Inflammatory macrophage treated with lipopolysaccharide for 4 hours (primary cell): ENCODE measurements at regions not wholly inside any gene's neighbourhood (a gene's known extent, or its start where the extent isn't known, plus 50 kb on each side); places are given as distances from the start of the nearest gene placed in this dataset.

ENCODE experiments used
- DNase-seq: peaks from one replicate; pipeline ENCODE4 v3.0.0-alpha.2; 2020

DNA sequence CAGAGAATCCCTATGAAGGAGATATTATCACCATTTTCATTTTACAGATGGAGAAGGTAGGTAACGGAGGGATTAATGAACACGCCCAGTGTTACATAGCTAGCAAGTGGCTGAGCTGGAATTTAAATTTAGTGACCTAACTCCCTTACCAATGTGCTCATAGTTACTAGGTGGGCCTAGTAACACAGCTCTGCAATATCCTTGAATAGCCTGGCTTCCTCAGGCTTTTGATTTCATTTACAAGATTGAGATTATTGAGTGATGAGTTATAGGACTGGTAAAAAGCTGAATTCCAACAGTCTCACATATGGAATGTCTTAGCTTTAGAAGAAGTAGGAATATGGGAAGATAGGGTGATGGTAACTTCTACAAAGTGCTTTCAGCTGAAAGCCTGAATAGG lies 336.3 kb upstream of the KIF2A start:
- DNase-seq: no peak

- DNase-seq: no peak
Measured at GRCh38 chr5:61970218-61970617, 335.8 kb upstream of the KIF2A start.

DNA sequence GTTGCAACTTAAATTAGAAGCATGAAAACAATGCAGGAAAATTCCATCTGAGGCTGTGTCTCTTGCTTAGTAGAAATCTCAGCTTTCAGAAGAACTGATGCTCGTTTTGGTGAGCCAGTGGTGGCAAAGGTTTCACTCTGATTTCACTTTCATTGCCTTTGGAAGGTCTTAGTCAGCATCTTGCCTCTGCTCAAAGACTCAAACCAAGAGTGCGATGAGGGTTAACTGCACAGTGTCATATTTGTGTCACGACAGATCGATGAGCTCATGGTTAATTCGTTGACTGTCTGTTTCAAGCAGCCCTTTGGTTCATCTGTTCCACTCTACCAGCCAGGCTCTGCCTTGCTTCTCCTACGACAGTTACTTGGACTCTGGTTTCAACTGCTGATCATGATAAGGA lies 331.3 kb upstream of the KIF2A start:
- DNase-seq: no peak

DNA sequence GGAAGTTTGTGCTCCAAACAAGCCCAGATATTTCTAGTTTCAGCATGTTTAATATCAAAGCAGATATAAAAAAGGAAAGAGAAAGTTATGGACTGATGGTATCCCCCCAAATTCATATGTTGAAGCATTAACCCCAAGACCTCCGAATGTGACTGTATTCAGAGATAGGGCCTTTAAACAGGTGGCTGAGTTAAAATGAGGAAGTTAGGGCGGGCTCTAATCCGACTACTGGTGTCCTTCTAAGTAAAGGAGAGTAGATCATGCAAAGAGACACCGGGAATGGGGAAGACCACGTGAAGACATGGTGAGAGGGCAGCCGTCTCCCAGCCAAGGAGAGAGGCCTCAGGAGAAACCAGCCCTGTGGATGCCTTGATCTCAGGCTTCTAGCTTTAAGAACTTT lies 324.1 kb upstream of the KIF2A start:
- no peak for DNase-seq

GRCh38 chr5:61991430-61991829 lies 314.6 kb upstream of the KIF2A start:
- DNase-seq: no peak

DNA sequence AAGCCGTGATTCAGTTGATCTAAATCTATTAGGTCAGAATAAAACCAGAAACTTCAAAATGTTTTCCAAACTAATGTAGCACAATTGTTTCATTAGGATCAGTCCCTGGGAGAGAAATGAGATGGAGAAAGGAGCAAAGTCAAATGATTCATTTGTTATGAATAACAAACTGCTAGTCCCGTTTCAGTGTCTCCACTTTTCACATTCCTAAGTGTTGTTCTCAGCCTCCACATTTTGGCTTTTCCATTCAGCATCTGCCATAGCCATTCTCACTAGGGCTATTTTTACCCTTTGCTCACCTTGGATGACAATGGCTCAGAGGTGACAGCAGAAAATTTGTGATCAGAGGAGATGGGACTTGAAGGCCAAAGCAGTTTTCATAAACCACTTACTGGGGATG lies 314.1 kb upstream of the KIF2A start:
- DNase-seq: no peak

DNA sequence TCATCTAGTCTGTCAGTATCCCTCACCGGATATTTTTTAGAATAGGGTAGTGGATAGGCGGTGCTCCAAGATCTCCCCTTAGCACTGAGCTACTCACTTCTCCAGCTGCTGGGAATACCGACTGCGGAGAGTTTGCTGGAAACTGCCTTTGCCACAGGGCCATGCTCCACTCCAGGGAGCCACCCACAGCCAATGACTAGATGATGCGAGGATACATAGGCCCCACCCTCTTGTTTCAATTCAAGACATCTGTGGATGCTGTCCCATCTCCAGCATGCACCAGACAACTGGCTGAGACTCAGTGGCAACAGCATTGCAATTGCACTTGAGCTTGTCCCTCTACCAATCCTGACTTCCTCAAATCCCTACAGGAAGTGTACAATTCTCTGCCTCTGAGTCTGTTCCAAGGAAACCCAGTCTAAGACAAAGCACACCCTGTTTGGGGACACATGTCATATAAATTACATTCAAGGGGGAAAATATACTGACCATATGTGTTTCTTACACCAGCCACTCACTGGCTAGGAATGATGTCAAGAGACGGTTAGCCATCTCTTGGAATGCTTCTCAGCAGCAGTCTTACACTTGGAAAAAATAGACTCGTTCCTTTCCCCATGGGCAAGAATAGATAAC lies 312.6 kb upstream of the KIF2A start:
- no peak for DNase-seq

GRCh38 chr5:61994171-61994570 lies 311.8 kb upstream of the KIF2A start:
- no peak for DNase-seq

- DNase-seq: no peak
Measured at GRCh38 chr5:61995486-61995885, 310.5 kb upstream of the KIF2A start.

DNA sequence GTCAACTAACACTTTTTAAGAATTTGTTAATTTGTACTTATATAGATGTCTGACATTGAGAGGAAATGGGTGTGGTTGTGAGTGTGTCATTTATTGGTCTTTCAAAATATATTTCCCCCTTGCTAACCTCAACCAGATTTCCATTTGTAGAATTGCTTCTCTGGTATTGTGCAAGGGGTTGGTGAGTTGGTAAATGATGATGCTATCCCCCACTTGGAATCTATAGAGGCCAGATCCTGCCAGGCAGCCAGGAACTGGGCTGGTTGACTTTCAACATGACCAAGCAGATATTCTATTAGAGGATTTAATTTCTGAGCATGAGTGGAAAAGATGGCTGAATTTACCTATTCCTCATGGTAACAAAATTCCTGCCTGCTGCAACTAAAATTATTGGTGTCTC lies 306.6 kb upstream of the KIF2A start:
- DNase-seq: peak; percentile 5

GRCh38 chr5:62000646-62001045 lies 305.4 kb upstream of the KIF2A start:
- no peak for DNase-seq

DNA sequence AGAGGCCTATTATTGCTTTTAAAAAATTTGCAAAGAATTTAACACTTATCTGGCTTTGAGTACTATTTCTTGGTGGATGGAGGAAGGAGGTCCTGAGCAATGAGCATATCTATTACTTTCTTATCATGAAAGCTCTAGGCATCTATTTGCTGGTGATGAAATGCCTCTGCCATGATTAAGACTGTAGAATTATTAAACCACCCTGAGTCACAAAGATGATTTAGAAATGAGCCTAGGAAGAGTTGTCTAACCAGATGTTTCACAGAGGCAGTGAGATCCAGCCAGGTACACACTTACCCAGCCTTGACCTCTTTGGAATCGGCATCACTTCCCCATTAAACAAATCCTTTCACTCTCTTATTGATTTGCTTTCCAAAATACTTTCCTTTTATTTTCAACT lies 304.4 kb upstream of the KIF2A start:
- DNase-seq: no peak

GRCh38 chr5:62002436-62002835 lies 303.6 kb upstream of the KIF2A start:
- no peak for DNase-seq

- no peak for DNase-seq
Measured at GRCh38 chr5:62005551-62005950, 300.5 kb upstream of the KIF2A start.

DNA sequence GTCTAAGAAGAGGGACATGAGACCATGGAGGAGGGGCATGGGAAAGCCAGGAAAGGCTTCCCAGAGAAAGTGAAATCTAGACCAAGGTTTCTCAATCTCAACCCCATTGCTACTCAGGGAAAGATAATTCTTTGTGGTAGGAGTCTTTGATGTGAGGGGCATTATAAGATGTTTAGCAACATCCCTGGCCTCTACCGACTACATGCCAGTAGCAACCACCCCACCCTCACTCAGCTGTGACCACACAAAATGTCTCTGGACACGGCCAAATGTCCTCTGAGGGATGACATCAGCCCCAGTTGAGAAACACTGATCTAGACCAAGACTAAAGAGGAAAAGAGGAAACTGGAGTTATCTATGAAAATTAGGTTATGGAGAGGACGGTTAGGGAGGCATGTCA lies 298.5 kb upstream of the KIF2A start:
- peak; percentile 3 for DNase-seq

- DNase-seq: no peak
Measured at GRCh38 chr5:62011089-62011664, 294.8 kb upstream of the KIF2A start.

- no peak for DNase-seq
Measured at GRCh38 chr5:62017092-62017491, 288.9 kb upstream of the KIF2A start.

DNA sequence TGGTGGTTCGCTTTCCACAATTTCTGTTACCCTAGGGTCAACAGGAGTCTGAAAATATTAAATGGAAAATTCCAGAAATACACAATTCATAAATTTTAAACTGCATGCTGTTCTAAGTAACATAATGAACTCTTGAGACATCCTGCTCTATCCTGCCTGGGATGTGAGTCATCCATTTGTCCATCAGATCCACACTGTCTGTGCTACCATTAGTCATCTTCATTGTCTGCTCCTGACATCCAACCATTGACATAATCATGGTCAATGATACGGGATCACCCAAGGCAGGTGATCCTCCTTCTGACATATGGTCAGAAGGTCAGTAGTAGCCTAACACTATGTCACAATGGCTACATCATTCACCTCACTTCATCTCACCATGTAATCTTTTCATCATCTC lies 276.7 kb upstream of the KIF2A start:
- no peak for DNase-seq

GRCh38 chr5:62030326-62030725 lies 275.7 kb upstream of the KIF2A start:
- DNase-seq: no peak

DNA sequence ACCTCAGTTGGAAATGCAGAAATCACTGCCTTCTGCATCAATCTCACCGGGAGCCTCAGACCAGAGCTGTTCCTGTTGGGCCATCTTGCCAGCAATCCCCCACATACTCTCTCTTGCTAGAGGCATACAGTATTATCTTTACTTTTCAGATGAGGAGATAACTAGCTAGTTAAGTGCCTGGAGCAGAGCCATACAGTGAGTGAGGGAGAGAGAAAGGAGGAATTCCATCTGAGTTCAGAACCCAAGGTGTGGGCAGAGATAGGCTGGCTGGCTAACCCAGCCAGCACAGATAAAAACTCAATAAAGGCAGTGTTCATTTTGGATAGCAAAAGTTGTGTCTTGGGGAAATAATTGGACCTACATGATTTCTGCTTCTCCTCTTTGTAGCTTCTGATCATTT lies 268.0 kb upstream of the KIF2A start:
- no peak for DNase-seq

DNA sequence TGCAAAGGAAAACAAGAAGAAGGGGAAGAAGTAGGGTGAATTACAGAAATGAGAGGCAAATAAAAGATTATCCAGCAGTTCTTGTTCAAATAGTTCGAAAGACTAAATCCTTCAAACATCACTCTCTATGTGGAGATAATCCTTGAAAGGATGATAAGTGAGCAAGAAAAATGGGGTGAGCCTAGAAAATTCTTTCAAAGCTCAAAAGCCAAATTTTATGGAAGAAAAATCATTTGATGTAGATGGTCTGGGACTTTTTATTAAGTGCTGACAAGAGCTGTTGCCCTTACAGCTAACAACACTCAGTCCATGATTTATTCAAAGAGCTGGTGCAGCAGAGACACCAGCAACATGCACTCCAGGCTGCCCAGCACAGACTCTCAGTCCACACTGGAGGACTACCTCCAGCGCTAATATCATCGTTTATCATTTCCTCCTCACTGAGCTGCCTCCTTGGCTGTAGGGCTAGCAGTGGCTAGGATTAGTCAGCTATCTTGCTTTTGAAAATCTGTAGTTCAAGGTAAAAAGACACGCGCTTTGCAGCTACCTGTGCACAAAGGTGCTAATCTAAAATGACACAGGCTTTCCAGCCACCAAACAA lies 264.8 kb upstream of the KIF2A start:
- no peak for DNase-seq

DNA sequence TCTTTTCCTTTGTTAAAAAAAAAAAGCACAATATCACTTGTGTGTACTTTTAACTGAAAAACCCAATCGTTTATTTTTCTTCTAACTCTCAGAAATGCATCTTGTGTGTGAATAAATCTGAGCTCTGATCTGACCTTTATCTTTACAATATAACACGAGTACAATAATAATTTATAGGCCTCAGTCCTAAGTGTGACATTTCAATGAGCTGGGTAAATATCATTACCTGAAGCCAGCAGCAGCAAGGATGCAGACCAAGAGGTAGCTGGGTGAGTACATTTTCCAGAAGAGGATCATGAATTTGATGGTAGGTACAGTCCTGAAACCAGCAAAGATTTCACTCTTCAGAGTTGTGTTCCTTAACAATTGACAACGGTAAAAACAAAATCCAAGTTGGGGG lies 264.0 kb upstream of the KIF2A start:
- no peak for DNase-seq

GRCh38 chr5:62043289-62044280 lies 262.4 kb upstream of the KIF2A start:
- DNase-seq: no peak

DNA sequence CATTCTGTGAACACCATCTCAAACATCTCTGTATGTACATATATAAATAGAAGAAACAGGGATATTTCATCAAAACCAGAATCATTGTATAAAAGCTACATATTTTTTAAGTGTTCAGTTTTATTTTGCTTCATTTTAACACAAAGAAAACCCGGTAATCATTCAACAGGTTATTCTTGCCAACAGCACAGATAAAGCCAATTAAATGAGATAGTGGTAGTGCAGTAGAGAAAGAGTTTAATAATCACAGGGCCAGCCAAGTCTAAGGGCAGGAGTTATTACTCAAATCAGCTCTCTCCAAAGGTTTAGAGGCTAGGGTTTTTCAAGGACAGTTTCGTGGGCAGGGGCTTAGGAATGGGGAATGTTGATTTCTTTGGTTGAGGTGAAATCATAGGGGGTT lies 261.0 kb upstream of the KIF2A start:
- no peak for DNase-seq
